GM21367 (cell line): ENCODE measurements at regions not wholly inside any gene's neighbourhood (a gene's known extent, or its start where the extent isn't known, plus 50 kb on each side); places are given as distances from the start of the nearest gene placed in this dataset.

ENCODE experiments used
- ATAC-seq: cut with Tn5 transposase; IDR thresholded peaks from one replicate; pipeline ENCODE4 v1.9.1; 2021; ENCODE audit not compliant: unreplicated experiment

DNA sequence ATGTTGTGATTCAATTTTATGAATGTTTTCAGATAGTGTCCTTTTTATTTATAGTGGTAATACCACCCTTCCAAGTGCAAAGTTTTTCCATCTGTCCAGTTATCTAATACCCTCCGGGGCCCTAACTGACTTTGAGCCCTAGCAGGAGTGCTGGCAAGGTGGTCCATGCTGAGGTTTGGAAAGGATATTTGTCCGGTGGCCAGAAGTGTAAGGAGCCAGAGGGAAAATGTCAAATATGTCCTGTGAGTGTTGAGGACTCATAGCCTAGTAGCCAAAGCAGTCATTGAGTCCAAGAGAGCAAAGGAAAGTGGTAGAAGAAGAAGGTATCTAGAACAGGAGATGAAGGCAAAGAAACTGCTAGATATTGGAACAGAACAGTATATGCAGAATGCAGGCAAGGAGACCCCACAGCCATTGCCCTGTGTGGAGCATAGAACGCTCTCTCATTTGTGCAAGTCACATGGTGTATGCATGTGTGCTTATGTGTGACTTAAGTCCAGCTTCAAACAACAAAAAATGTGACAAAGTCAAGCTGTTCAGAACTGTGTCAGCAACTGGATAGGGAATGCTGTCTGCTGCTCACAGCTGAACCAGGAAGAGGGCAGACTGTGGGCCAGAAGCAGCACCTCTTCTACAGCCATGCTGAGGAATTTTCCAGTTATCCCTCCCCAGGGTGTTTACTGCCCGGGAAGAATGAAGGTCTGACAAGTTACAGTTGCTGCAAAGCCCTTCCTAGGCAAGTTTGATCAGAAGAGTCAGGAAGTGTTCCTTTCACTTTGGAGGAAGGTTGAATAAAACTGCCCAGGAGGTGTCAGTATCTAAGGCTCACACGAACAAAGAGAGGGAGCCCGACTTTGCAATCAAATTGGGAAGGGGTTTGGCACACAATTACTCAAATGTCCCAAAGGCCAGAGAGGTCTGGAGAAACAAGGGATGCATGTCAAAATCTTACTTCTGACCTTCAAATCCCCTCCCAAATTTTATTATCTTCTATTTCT, 463.3 kb upstream of the DMAC1 start:
- no peak for ATAC-seq

- no peak for ATAC-seq
Measured at GRCh38 chr9:8261737-8262136, 462.2 kb upstream of the DMAC1 start.

DNA sequence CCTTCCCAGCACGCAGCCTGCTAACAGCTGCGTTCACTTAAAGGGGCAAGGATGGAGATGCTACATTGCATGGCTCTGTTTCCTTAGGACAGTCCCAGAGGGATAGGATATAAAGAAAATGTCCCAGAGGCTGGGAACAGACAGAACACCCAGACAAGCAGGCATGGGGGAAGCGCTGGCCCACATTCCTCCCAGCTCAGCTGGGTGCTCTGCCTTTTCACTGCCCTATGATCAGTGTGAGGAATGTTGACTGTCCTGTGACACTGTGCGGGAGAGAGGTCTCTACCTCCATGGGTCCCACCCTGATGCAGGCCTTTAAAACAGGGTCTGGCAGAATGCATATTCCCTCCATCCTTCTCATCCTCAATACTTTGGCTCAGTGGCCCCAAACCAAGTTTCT, 459.4 kb upstream of the DMAC1 start:
- no peak for ATAC-seq

GRCh38 chr9:8256880-8257279, 457.3 kb upstream of the DMAC1 start:
- ATAC-seq: no peak

DNA sequence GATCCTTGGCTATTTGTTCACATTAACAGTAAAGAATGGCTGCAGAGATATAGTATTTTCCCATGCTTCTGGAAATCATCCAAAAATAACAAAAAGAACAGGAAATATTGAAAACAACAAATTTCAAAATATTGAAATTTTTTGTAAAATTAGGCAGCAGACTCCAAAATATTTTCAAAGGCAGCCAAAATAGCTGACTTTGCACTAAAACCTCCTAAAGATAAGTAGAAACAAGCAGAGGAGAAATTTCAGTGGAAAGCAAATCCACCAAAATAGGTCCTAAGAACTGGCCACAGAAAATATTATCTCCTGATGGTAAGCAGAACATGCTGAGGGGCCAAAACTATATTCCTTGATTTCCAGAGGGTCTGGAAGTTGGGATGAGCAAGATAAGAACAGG, 456.3 kb upstream of the DMAC1 start:
- no peak for ATAC-seq

GRCh38 chr9:8254541-8254940, 455.0 kb upstream of the DMAC1 start:
- no peak for ATAC-seq

DNA sequence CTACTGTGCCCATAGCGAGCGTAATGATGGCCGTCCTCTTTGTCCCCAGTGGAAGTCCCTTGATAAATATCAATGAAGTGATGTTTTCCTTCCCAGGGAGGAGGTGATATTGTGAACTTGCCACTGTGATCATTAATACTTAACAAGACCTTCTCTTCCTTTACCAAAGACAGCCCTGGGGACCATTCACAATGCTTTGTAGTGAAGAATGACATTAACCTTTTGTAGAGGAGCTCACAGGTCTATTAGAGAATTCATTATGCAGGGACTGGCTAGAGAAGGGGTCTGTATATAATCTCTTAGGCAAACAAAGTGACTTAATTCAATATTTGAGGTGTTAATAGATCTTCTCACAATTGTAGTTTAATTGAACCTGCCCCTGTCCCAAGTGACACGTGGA, 452.9 kb upstream of the DMAC1 start:
- ATAC-seq: no peak

- ATAC-seq: no peak
Measured at GRCh38 chr9:8251566-8251965, 452.0 kb upstream of the DMAC1 start.

- ATAC-seq: no peak
Measured at GRCh38 chr9:8244505-8245092, 445.0 kb upstream of the DMAC1 start.

DNA sequence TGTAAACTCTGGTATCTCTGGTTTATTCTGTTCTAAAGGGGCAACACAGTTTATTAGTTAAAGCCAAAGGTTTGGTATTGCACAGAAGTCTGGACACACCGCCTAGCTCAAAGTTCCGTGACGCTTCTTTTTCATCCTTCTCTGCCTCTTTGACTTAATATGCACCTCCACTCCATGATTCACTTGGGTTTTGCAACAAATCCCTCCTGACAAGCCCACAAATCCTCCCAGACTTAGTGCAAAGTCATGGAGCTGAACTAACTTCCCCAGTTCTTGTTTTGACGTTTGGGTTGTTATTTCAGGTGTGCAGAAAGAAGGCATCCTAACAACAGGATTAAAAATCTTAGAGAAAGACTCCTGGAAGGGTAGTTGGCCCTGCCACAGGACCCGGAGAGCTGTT, 441.6 kb upstream of the DMAC1 start:
- ATAC-seq: no peak

- ATAC-seq: no peak
Measured at GRCh38 chr9:8237096-8237495, 437.5 kb upstream of the DMAC1 start.

DNA sequence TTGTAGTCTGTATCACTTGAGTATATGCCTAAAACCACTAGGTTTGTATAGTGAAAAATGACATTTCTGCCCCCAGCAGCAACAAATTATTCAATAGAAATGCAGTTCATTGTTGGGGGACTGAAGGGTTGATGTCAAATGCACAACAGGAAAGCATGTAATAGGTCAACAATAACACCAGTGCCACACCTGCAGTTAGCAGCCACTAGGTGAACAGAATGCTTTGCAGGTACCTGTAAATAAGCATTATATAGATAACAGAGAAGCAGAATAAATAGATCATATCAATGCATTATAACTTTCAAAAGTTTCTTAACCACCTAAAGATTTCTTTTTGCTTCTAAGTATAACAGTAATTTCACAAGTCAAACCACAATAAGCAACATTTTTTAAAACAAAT, 435.9 kb upstream of the DMAC1 start:
- ATAC-seq: no peak

DNA sequence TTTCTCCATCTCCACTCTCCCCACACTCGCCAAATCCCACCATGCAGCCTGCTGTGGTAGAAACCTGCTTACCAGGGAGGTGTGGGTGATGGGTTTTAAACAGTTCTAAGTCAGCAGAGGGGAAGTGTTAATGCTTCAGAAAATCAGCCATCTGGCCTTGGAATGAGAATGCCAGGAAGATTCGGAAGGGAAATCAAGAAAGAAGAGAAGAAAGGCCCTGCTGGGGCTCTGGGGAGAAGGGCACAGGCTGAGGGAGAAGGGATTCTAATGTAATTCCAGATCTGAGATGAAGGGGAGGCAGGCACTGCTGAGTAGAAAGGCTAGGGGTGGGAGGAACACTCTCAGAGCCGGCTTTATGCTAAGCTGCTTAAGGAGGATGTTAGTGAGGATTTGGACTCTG, 434.7 kb upstream of the DMAC1 start:
- no peak for ATAC-seq

- ATAC-seq: no peak
Measured at GRCh38 chr9:8232726-8233125, 433.1 kb upstream of the DMAC1 start.

DNA sequence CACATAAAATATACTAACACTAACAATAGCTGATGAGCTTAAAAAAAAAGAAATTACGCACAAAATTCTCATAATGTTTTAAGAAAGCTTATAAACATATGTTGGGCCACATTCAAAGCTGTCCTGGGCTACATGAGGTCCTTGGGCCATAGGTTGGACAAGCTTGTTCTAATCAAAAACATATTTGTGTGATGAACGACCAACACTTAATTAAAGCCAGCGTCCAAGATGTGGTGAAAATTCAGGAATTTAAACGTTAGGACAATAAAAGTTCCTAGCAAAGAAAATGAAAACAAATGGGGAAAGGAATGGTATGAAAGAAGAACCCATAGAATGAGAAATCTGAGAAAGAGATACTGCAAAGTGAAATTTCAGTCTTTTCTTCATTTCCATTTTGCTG, 429.6 kb upstream of the DMAC1 start:
- ATAC-seq: no peak

- ATAC-seq: no peak
Measured at GRCh38 chr9:8224381-8224801, 424.8 kb upstream of the DMAC1 start.

- ATAC-seq: no peak
Measured at GRCh38 chr9:8223861-8224260, 424.3 kb upstream of the DMAC1 start.

GRCh38 chr9:8221462-8221861, 421.9 kb upstream of the DMAC1 start:
- no peak for ATAC-seq

DNA sequence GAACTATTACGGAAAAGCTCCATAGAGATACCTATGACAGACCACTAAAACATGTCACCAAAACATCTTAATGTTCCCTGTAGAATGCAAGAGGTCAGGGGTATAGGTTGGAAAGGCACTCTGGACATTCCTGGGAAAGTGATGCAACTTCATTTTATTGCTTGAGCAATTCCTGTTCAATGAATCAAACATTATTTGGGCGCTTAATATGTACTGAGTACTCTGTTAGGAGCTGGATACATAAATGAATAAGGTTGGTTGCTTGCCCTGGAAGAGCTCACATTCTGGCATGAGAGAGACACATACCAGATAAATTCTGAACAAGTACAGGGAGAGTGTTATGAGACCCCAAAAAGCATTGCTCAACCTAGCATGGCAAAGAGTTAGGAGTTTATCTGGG, 408.9 kb upstream of the DMAC1 start:
- ATAC-seq: no peak

- ATAC-seq: no peak
Measured at GRCh38 chr9:8207596-8207995, 408.0 kb upstream of the DMAC1 start.

GRCh38 chr9:8206720-8207119, 407.1 kb upstream of the DMAC1 start:
- no peak for ATAC-seq

DNA sequence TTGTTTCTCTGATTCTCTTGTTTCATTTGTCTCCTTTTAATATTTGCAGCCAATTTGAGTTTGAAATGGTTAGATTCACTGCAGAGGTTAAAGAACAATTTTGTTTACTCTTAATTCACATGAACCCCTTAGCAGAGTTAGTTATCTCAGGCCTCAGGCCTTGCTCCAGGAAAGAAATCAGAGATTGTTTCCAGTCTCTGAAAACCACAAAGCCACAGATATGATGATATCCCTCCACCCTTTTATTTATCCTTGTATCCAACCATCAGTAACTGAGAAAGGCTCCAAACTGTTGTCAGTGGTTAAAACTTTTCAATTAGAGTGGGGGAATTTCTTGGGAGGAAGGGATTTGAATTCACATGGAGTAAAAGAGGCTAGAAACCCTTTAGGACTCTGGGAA, 406.0 kb upstream of the DMAC1 start:
- ATAC-seq: no peak
